Gastroesophageal sphincter (tissue), 4 donors: ENCODE measurements at regions not wholly inside any gene's neighbourhood (a gene's known extent, or its start where the extent isn't known, plus 50 kb on each side); places are given as distances from the start of the nearest gene placed in this dataset.

ENCODE experiments used
- ATAC-seq: fragments of 150-250 bp; one replicate; pipeline ENCODE4 v1.9.1; 2016; ENCODE audit warnings: mild to moderate bottlenecking, moderate library complexity
- H3K27ac ChIP-seq, 4 donors: fragments of 200-600 bp; sonication (generic) in 3 of 4; 1 replicate in 3 of 4; 2 replicates in 1 of 4; pipeline ENCODE4 v1.5.1; 2016 to 2019
- H3K27me3 ChIP-seq: fragments of 200-600 bp; sonication (generic); one replicate; pipeline ENCODE4 v1.5.1; 2019
- H3K36me3 ChIP-seq, 2 donors: fragments of 200-600 bp; sonication (generic); one replicate each; pipeline ENCODE4 v1.5.1; 2019; ENCODE audit warnings: control low read depth in 1 of 2
- H3K4me1 ChIP-seq, 3 donors: fragments of 200-600 bp; sonication (generic); 1 replicate in 2 of 3; 2 replicates in 1 of 3; pipeline ENCODE4 v1.5.1; 2016 to 2019; ENCODE audit warnings: control low read depth in 2 of 3
- H3K4me3 ChIP-seq, 2 donors: fragments of 200-600 bp; sonication (generic); one replicate each; pipeline ENCODE4 v1.5.1; 2019; ENCODE audit warnings: mild to moderate bottlenecking in 1 of 2, moderate library complexity in 1 of 2
- H3K9me3 ChIP-seq, 3 donors: fragments of 200-600 bp; sonication (generic); one replicate each; pipeline ENCODE4 v1.5.1; 2017 to 2019; ENCODE audit warnings: control low read depth in 2 of 3
- CTCF ChIP-seq, 4 experiments: fragments of 200-600 bp in 2 of 4; fragments of 450-650 bp in 2 of 4; sonication (generic) in 1 of 4; IDR thresholded peaks; one replicate each; pipeline ENCODE4 v1.5.1; 2017 to 2019; ENCODE audit warnings: antibody characterized with exemption in 4 of 4, mild to moderate bottlenecking in 2 of 4, moderate library complexity in 2 of 4
- EP300 ChIP-seq: sonication (generic); formaldehyde crosslinking; IDR thresholded peaks from one replicate; pipeline ENCODE4 v1.6.1; 2017; ENCODE audit warnings: antibody characterized with exemption, mild to moderate bottlenecking
- POLR2A ChIP-seq, 2 donors: fragments of 450-650 bp; IDR thresholded peaks; one replicate each; pipeline ENCODE4 v1.6.1; 2017; ENCODE audit warnings: antibody characterized with exemption in 2 of 2, mild to moderate bottlenecking in 2 of 2, moderate library complexity in 1 of 2
- POLR2AphosphoS5 ChIP-seq: sonication (generic); formaldehyde crosslinking; IDR thresholded peaks from one replicate; pipeline ENCODE4 v1.6.1; 2017; ENCODE audit warnings: antibody characterized with exemption
- WGBS, 2 donors: methylation state at CpG; one replicate each; pipeline ENCODE4 v1.1.5; 2018; ENCODE audit warnings: low coverage in 1 of 2; 5-methylcytosine and 5-hydroxymethylcytosine counted together

- WGBS, 2 donors = 78 to 86% methylated on average over 11 to 17 of the region's 17 CpGs
- ATAC-seq = no peak
- H3K36me3 ChIP-seq = no peaks in the 10 kb centered on the region
These were observed 321.8 kb downstream of the SNAPC1 start for GRCh38 chr14:62084020-62084419.

GRCh38 chr14:62087191-62087590, 325.0 kb downstream of the SNAPC1 start:
- Histone ChIP-seq H3K4me3 (no peak overlapping the region), H3K9me3 (peaks cover 0 to 9% (median 0%) of the 10 kb centered on the region in 3 donors), H3K36me3 (no peaks in the 10 kb centered on the region), H3K4me1 (no peaks in the 10 kb centered on the region), H3K27ac (no peak overlapping the region), H3K27me3 (no peaks in the 10 kb centered on the region)
- no peak for TF ChIP-seq POLR2A (IDR thresholded peaks at IDR 0.05)
- no peak for TF ChIP-seq EP300
- no peak for TF ChIP-seq POLR2AphosphoS5
- no peak for TF ChIP-seq CTCF (IDR thresholded peaks at IDR 0.05)
- ATAC-seq = no peak
- 94% methylated on average over 6 of the region's 14 CpGs; no CpG with 5 or more reads in 1 of the 2 donors for WGBS, 2 donors

More at GRCh38 chr14:62084020-62084419, 321.8 kb downstream of the SNAPC1 start:
- Histone ChIP-seq H3K4me3 (no peak overlapping the region), H3K4me1 (no peaks in the 10 kb centered on the region), H3K27me3 (no peaks in the 10 kb centered on the region), H3K9me3 (peaks cover 0 to 9% (median 0%) of the 10 kb centered on the region in 3 donors), H3K27ac (no peak overlapping the region)
- TF ChIP-seq POLR2AphosphoS5 (no peak), CTCF (IDR thresholded peaks at IDR 0.05) (no peak), POLR2A (IDR thresholded peaks at IDR 0.05) (no peak), EP300 (no peak)

- no peak overlapping the region for H3K27ac ChIP-seq
- no peak for ATAC-seq
- H3K4me1 ChIP-seq = no peaks in the 10 kb centered on the region
- 36 to 75% methylated on average over 1 of the region's 1 CpG for WGBS, 2 donors
- H3K4me3 ChIP-seq = no peak overlapping the region
- no peaks in the 10 kb centered on the region for H3K9me3 ChIP-seq
- TF ChIP-seq CTCF (IDR thresholded peaks at IDR 0.05) (no peak), POLR2A (IDR thresholded peaks at IDR 0.05) (no peak), EP300 (no peak), POLR2AphosphoS5 (no peak)
- no peaks in the 10 kb centered on the region for H3K36me3 ChIP-seq
- H3K27me3 ChIP-seq = no peaks in the 10 kb centered on the region
These were observed 331.5 kb downstream of the SNAPC1 start for GRCh38 chr14:62093736-62094135.

GRCh38 chr14:62097072-62097471, 334.9 kb downstream of the SNAPC1 start:
- TF ChIP-seq CTCF (IDR thresholded peaks at IDR 0.05) = no peak
- Histone ChIP-seq H3K9me3 (no peaks in the 10 kb centered on the region), H3K36me3 (no peaks in the 10 kb centered on the region), H3K4me1 (no peaks in the 10 kb centered on the region), H3K4me3 (no peak overlapping the region), H3K27ac (no peak overlapping the region), H3K27me3 (no peaks in the 10 kb centered on the region)
- no peak for ATAC-seq
- WGBS, 2 donors = 63 to 67% methylated on average over 1 to 2 of the region's 2 CpGs

GRCh38 chr14:62097824-62098223, 335.6 kb downstream of the SNAPC1 start:
- Histone ChIP-seq H3K27ac (no peak overlapping the region), H3K27me3 (no peaks in the 10 kb centered on the region), H3K4me1 (no peaks in the 10 kb centered on the region), H3K36me3 (no peaks in the 10 kb centered on the region), H3K9me3 (no peaks in the 10 kb centered on the region), H3K4me3 (no peak overlapping the region)
- 93 to 100% methylated on average over 2 of the region's 2 CpGs for WGBS, 2 donors
- ATAC-seq = no peak
- TF ChIP-seq CTCF (IDR thresholded peaks at IDR 0.05) = no peak
- no peak for TF ChIP-seq POLR2AphosphoS5
- no peak for TF ChIP-seq EP300
- no peak for TF ChIP-seq POLR2A (IDR thresholded peaks at IDR 0.05)
